GM18520 (cell line): ENCODE measurements at regions not wholly inside any gene's neighbourhood (a gene's known extent, or its start where the extent isn't known, plus 50 kb on each side); places are given as distances from the start of the nearest gene placed in this dataset.

Experiments used
- ATAC-seq: cut with Tn5 transposase; IDR thresholded peaks from one replicate; pipeline ENCODE4 v1.9.1; 2021; ENCODE audit not compliant: unreplicated experiment

GRCh38 chr13:26967119-26968038, 204.2 kb downstream of the USP12 start:
- no peak for ATAC-seq

- ATAC-seq, result no peak
Observed at GRCh38 chr13:26966701-26967080, 204.9 kb downstream of the USP12 start.

- no peak for ATAC-seq
Observed at GRCh38 chr13:26965952-26966700, 205.5 kb downstream of the USP12 start.

GRCh38 chr13:26964278-26965250, 204.0 kb upstream of the GPR12 start:
- ATAC-seq, result no peak

- ATAC-seq, result no peak
Observed at GRCh38 chr13:26962671-26963070, 202.1 kb upstream of the GPR12 start.

DNA sequence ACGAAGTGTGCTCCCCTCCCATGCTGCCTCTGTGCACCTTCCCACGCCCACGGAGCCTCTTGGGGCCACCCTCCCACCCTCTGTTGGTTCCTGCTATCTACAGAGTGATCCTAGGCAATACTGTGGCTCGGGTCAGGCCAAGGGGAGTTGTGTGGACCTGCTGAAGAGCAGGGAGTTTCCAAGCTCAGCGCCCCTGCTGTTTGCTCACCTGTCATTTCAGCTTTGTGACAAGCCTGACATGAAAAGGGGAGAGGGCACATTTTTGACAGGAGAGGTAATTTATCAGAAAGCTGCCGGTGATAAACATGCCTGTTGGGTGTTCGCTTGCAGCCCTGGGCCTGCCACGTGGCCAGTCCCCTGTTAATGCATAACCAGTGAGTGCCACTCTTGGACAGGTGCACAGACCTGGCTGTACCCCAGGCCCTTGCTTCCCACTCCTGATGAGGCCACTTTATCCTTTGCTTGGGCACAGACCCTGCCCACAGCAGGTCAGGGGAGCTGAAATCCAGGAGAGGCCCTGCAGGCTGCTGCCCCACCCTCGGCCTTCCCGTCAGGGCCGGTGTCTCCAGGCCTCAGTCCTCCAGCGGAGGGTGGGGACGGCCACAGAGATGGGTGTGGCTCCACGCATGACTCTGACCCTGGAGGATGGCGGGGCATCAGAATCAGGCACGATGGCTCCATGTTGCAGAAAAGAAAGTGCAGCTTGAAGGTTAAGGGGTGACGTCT, 201.5 kb upstream of the GPR12 start:
- ATAC-seq, result no peak

DNA sequence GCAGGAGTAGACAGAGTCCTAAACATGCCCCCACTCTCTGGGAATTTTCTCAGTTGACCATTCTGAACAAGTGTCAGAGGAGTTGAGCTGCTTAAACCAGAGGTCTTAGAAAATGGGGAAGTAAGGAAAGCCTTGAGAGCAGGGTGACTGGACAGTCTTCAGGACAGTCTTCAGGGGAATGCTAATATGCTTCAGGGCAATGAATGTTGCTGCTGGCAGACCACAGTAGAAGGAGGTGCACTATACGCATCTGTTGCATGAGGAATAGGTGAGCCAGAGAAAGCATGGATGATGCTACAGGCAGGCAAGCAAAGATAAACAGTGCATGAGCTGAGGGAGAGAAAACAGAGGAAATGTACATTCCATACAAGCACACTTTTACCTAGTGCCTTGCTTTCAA, 196.6 kb upstream of the GPR12 start:
- ATAC-seq, result no peak

DNA sequence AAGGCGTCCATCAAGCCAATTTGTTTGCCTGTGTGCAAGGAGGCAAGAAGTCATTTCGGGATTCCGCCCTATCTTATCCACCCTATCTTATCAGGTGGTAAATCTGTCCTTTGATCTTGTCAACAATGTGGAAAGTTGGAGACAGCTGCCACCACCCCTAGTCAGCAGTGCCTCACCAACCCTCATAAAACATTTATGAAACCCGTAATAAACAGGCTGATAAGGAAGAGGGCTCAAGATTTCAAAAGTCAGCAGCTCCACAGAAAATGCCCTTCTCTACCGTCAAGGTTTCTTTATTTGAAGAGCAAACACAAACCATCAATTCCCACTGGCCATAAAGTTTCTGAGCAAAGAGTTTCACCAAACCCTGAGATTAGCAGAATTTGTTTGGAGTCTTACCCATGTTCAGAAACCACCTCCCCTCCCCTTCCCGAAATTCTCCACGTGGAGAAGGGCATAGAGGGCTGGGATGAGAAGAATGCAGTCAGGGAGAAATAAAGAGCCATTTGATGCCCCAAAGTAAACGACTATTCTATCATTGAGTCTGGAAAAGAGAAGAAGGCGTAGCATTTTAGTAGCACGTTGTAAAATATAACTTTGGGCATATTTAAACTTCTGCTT, 196.0 kb upstream of the GPR12 start:
- no peak for ATAC-seq

DNA sequence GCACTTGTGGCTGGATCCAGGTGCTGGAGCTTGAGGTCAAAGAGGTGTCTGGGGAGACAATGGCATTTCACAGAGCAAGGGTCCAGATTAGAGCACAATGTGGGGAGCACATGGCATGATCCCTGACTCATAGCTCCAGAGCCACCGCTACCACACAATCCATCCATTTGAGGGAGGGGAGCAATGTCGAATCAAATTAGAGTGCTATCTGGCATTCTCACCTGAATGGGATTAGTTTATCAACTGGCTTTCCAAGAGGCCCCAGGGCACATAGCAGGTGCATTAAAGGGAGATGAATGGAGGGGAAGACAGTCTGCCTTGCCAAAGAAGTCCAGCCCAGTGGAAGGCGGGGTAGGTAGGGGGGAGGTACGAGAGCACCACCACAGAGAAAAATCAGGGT, 194.4 kb upstream of the GPR12 start:
- no peak for ATAC-seq

GRCh38 chr13:26953291-26953690, 192.7 kb upstream of the GPR12 start:
- no peak for ATAC-seq

DNA sequence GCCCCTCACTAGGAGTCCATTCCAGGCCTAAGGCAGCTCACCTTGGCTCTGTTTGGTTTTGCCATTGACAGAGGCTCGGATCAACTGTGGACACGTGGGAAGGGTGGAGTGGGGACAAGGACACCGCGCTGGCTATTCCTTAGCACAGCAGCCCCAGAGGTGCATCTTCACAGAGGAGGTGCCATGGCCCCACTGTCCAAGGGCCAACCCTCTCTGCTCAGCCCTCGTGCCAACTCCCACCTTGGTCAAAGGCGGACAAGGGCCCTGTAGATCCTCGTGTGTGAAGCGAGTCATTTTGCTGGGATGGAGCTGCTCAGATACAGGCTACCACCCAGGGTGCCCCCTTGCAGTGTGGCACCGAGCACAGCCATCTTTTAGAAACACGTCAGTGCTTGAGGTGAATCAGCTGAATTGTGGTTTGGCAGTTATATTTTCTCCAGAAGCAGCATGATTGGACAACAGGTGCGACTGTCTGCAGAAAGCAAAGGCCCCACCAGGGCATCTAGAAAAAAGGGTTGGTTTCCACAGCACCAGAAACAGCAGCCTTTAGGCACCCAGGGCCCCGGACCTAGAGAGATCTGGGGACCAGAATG, 192.1 kb upstream of the GPR12 start:
- no peak for ATAC-seq

- no peak for ATAC-seq
Observed at GRCh38 chr13:26951581-26952177, 191.1 kb upstream of the GPR12 start.

- ATAC-seq, result no peak
Observed at GRCh38 chr13:26950968-26951367, 190.4 kb upstream of the GPR12 start.

DNA sequence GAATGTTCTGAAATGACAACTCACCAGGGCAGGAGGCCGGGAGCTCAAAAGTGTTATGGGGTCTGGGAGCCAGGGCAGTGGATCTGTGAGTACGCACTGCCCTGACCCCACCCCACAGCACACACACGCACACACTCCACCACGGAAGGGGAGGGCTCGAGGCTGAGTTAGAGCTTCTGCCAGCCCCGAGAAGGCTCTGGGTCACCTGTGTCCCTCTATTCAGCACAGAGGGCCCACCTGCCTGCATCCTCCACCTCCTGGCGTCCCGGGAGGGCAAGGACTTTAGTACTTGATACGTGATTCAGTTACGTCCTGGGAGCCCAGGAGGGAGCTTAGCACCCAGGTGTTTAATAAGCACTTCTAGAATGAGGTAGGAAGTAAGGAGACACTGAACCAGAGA, 190.0 kb upstream of the GPR12 start:
- ATAC-seq, result no peak

DNA sequence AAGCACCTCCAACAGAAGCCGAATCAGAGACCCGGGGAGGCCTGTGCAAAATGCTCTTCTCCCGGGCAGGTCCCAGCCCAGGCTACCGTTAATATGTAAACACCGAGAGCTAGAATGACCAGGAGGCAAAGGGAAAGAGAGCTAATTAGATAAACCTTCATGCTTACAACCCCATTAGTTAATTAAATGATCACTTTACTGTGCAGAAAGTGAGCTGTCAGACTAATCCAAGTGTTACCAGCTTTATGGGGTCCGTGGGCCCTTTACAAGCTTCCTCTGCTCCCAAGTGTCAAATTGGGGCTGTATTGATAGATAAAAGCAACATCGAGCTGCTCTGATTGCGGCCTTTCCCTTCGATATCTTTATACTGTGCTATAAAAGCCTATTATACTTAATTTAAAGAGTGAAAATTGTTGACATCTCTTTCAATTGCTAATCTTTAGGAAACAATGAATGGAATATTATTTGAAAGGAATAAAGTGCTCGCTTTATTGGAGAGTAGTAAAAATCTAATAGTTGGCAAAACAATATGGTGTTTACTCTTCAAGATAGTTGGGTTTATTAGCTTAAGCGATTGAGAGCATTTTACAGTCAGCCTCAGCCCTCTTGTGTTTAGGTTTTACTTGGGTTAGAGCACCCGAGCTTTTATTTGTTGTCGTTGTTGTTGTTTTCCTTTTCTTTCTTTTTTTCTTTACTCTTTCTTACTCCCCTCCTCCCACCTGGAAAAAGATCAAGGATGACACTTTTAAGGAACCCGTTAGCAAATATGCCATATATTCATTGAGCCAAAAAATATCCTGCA, 189.3 kb upstream of the GPR12 start:
- no peak for ATAC-seq

DNA sequence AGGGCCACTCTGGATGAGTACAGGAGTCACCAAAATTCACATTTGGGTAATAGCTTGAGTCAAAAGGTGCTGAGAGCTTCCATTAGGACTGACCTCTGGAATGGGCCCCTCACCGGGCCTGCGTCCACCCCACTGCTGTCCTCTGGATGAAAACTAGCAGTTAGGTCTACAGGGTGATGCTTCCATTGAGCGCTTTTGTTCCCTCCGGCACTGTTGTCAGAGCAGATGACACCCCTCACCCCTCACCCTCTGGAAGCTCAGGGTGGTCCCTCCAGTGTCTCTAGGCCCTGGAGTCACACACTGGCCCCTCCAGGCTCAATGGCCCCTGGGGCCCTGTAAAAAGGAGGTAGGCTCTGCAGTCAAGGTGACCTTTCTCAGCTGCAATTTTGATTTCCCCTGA, 187.8 kb upstream of the GPR12 start:
- no peak for ATAC-seq

GRCh38 chr13:26946684-26947343, 186.2 kb upstream of the GPR12 start:
- ATAC-seq, result peak; percentile 41

DNA sequence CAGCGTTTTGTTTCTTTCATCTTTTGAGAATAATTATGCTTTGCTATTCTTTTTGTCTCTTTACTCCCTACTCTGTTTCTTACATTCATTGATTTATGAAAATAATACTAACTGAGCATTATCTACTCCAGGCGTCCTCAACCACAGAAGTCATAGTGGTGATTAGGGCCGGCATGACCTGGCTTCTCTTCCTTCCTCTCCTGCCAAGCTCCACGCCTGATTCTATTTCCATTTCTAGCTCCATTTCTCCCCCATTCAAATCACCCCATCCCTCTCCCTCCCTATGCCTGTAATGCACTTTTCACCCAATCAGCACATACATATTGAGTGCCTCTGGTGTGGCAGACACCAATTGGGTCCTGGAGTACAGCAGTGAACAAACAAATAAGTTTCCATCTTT, 183.2 kb upstream of the GPR12 start:
- ATAC-seq, result no peak
